Psoas muscle (tissue), 7 donors: ENCODE measurements at regions not wholly inside any gene's neighbourhood (a gene's known extent, or its start where the extent isn't known, plus 50 kb on each side); places are given as distances from the start of the nearest gene placed in this dataset.
"Not testable (repeated sequence)": the region's sequence is repeated elsewhere in the genome, so short reads cannot be mapped to it uniquely, and the experiment has no call there.

Source experiments
- ATAC-seq, 4 donors: fragments of 200-7000 bp; cut with Tn5 transposase; one replicate each; pipeline ENCODE4 v1.9.1; 2020; ENCODE audit warnings: moderate library complexity in 3 of 4, mild to moderate bottlenecking in 2 of 4
- DNase-seq, 2 donors: peaks; one replicate each; pipeline ENCODE4 v3.0.0-alpha.2; 2020
- H3K27ac ChIP-seq: fragments of 200-600 bp; one replicate; pipeline ENCODE4 v1.8.0; 2022
- H3K27me3 ChIP-seq, 3 donors: fragments of 200-600 bp in 1 of 3; one replicate each; pipeline versions ENCODE4 v1.6.1 to v1.8.0; 2013 to 2022; ENCODE audit warnings: low read length in 2 of 3, mild to moderate bottlenecking in 2 of 3, moderate library complexity in 1 of 3; ENCODE audit not compliant: insufficient read depth in 3 of 3
- H3K36me3 ChIP-seq, 2 donors: fragments of 200-600 bp in 1 of 2; one replicate each; pipeline versions ENCODE4 v1.6.1 to v1.8.0; 2013 to 2022; ENCODE audit warnings: low read depth in 1 of 2, mild to moderate bottlenecking in 1 of 2, moderate library complexity in 1 of 2; ENCODE audit not compliant: insufficient read depth in 1 of 2
- H3K4me1 ChIP-seq: fragments of 200-600 bp; one replicate; pipeline ENCODE4 v1.8.0; 2022
- H3K4me3 ChIP-seq: fragments of 200-600 bp; one replicate; pipeline ENCODE4 v1.8.0; 2022; ENCODE audit warnings: mild to moderate bottlenecking
- H3K9me3 ChIP-seq: fragments of 200-600 bp; one replicate; pipeline ENCODE4 v1.8.0; 2022
- WGBS, 3 donors: extraction: QIAGEN DNeasy Blood & Tissue Kit; methylation state at CpG; one replicate each; pipeline versions ENCODE4 v1.1.6 to v1.1.7; 2013; 5-methylcytosine and 5-hydroxymethylcytosine counted together
- intact Hi-C, 2 donors: fragments of 100-400 bp; cut with DNase I; formaldehyde crosslinking; loops; one replicate each; pipeline versions ENCODE4 v1.11.0 to v1.14.2; 2022
- TF ChIP-seq, protein P1 (sequence below): fragments of 200-600 bp; IDR thresholded peaks from one replicate; pipeline ENCODE4 v1.8.0; 2022; ENCODE audit warnings: antibody characterized with exemption
- donor health status: healthy with polysubstance abuse.
- donor health status: DM: no; HTN: no; CAD: no; lungs with moderate emphysema.
- donor health status: Bipolar disorder and iron deficiency.
- donor health status: healthy.
- donor health status: DM: yes; HTN: yes; CAD: no.
- donor health status: DM: no; HTN: no; CAD: no.
- donor health status: DM: yes; HTN: yes; CAD: no.

GRCh38 chr6:115487331-115487730, 573.4 kb downstream of the FRK start:
- ATAC-seq (no peak), DNase-seq (no peak)
- H3K4me3 ChIP-seq, result no peak overlapping the region
- 77 to 85% (median 77%) methylated on average over 2 of the region's 2 CpGs for WGBS, 3 donors
- H3K27ac ChIP-seq, result no peak overlapping the region
- H3K4me1 ChIP-seq, result no peaks in the 10 kb centered on the region
- H3K36me3 ChIP-seq, result no peaks in the 10 kb centered on the region
- H3K27me3 ChIP-seq, result no peaks in the 10 kb centered on the region
- no peaks in the 10 kb centered on the region for H3K9me3 ChIP-seq
- intact Hi-C loops, result no loop called here
- TF ChIP-seq, protein P1, sequence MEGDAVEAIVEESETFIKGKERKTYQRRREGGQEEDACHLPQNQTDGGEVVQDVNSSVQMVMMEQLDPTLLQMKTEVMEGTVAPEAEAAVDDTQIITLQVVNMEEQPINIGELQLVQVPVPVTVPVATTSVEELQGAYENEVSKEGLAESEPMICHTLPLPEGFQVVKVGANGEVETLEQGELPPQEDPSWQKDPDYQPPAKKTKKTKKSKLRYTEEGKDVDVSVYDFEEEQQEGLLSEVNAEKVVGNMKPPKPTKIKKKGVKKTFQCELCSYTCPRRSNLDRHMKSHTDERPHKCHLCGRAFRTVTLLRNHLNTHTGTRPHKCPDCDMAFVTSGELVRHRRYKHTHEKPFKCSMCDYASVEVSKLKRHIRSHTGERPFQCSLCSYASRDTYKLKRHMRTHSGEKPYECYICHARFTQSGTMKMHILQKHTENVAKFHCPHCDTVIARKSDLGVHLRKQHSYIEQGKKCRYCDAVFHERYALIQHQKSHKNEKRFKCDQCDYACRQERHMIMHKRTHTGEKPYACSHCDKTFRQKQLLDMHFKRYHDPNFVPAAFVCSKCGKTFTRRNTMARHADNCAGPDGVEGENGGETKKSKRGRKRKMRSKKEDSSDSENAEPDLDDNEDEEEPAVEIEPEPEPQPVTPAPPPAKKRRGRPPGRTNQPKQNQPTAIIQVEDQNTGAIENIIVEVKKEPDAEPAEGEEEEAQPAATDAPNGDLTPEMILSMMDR, result no peak

DNA sequence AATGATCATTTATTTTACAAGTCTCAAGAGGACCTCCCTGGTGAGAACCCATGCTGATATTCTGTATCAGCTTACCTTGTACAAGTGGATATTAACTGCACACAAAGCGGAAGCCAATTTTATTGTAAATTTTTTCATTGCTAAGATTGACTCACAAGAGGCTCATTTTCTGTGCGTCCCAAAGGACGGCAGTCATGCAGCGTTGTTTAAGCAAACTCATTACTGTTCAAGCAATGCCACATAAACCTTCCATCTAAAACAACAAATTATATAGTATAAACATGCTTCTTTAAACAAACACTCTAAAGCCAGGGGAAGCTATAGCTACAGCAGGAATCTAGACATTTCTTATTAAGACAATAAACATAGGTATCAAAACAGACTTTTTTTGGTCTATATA, 575.3 kb downstream of the FRK start:
- intact Hi-C loops, result no loop called here
- WGBS, 3 donors, result 58 to 64% (median 62%) methylated on average over 4 of the region's 4 CpGs
- Histone ChIP-seq H3K27ac (no peak overlapping the region), H3K27me3 (no peaks in the 10 kb centered on the region), H3K36me3 (no peaks in the 10 kb centered on the region), H3K4me1 (no peaks in the 10 kb centered on the region), H3K9me3 (no peaks in the 10 kb centered on the region), H3K4me3 (no peak overlapping the region)
- DNase-seq (no peak), ATAC-seq (no peak)
- TF ChIP-seq, protein P1, result no peak

GRCh38 chr6:115480543-115480942, 580.1 kb downstream of the FRK start:
- 72 to 81% (median 73%) methylated on average over 4 of the region's 4 CpGs for WGBS, 3 donors
- DNase-seq, intact Hi-C loops, ATAC-seq, H3K4me1 ChIP-seq, H3K36me3 ChIP-seq, H3K27me3 ChIP-seq, H3K4me3 ChIP-seq, H3K27ac ChIP-seq, H3K9me3 ChIP-seq: not testable (repeated sequence)

- no peak for DNase-seq
- no peaks in the 10 kb centered on the region for H3K9me3 ChIP-seq
- TF ChIP-seq, protein P1, result no peak
- 72 to 77% (median 73%) methylated on average over 3 of the region's 3 CpGs for WGBS, 3 donors
- H3K27ac ChIP-seq, result no peak overlapping the region
- H3K27me3 ChIP-seq, result no peaks in the 10 kb centered on the region
- no peaks in the 10 kb centered on the region for H3K36me3 ChIP-seq
- intact Hi-C loops, result no loop called here
- no peaks in the 10 kb centered on the region for H3K4me1 ChIP-seq
- no peak for ATAC-seq
- no peak overlapping the region for H3K4me3 ChIP-seq
These were observed 586.1 kb downstream of the FRK start for GRCh38 chr6:115474443-115475041.

GRCh38 chr6:115468272-115469005, 592.3 kb downstream of the FRK start:
- 78 to 85% (median 80%) methylated on average over 6 of the region's 6 CpGs for WGBS, 3 donors
- TF ChIP-seq, protein P1, result no peak

More at GRCh38 chr6:115468272-115469005, 592.3 kb downstream of the FRK start:
- no peaks in the 10 kb centered on the region for H3K9me3 ChIP-seq
- DNase-seq (no peak), ATAC-seq (no peak)
- H3K27ac ChIP-seq, result no peak overlapping the region
- no peaks in the 10 kb centered on the region for H3K4me1 ChIP-seq
- H3K27me3 ChIP-seq, result no peaks in the 10 kb centered on the region
- no peak overlapping the region for H3K4me3 ChIP-seq
- H3K36me3 ChIP-seq, result no peaks in the 10 kb centered on the region
- intact Hi-C loops, result no loop called here
